ENCODE measurements at regions not wholly inside any gene's neighbourhood (a gene's known extent, or its start where the extent isn't known, plus 50 kb on each side); places are given as distances from the start of the nearest gene placed in this dataset.

GRCh38 chr3:170759511-170760173, 110.4 kb downstream of the RPL22L1 start:
- H3K36me3 ChIP-seq, result no peaks in the 10 kb centered on the region
- intact Hi-C loops (cut with DNase I), result no loop called here
- H3K27ac ChIP-seq (replicated peaks in 1 of 4), result no peak overlapping the region
- no peaks in the 10 kb centered on the region for H3K4me1 ChIP-seq
- no peak for DNase-seq (ENCODE audit: extremely low spot score)
- 81% methylated on average over 5 of the region's 5 CpGs for WGBS
- no peak overlapping the region for H3K4me3 ChIP-seq
- no peak for TF ChIP-seq CTCF (IDR thresholded peaks at IDR 0.05)
- no peak for TF ChIP-seq EP300 (IDR thresholded peaks at IDR 0.05)
- TF ChIP-seq POLR2A (IDR thresholded peaks at IDR 0.05; ENCODE audit: low read depth), result no peak
- TF ChIP-seq POLR2AphosphoS5 (IDR thresholded peaks at IDR 0.05), result no peak
- no peaks in the 10 kb centered on the region for H3K9me3 ChIP-seq
- no peaks in the 10 kb centered on the region for H3K27me3 ChIP-seq

- Histone ChIP-seq H3K27ac (replicated peaks in 1 of 4) (no peak overlapping the region), H3K9me3 (no peaks in the 10 kb centered on the region), H3K4me3 (no peak overlapping the region), H3K4me1 (peaks cover 0 to 4% (median under 1%) of the 10 kb centered on the region in 4 donors), H3K36me3 (no peaks in the 10 kb centered on the region), H3K27me3 (no peaks in the 10 kb centered on the region)
- DNase-seq (ENCODE audit: extremely low spot score), result no peak
- intact Hi-C loops (cut with DNase I), result no loop called here
- WGBS, result 88% methylated on average over 1 of the region's 1 CpG
- TF ChIP-seq EP300 (IDR thresholded peaks at IDR 0.05), result no peak
- no peak for TF ChIP-seq POLR2A (IDR thresholded peaks at IDR 0.05; ENCODE audit: low read depth)
- TF ChIP-seq CTCF (IDR thresholded peaks at IDR 0.05), result no peak
- TF ChIP-seq POLR2AphosphoS5 (IDR thresholded peaks at IDR 0.05), result no peak
Observed at GRCh38 chr3:170757038-170757437, 113.0 kb downstream of the RPL22L1 start.

GRCh38 chr3:170754311-170754693, 115.7 kb downstream of the RPL22L1 start:
- no peak overlapping the region for H3K27ac ChIP-seq (replicated peaks in 1 of 4)
- intact Hi-C loops (cut with DNase I), result no loop called here
- no peaks in the 10 kb centered on the region for H3K36me3 ChIP-seq
- TF ChIP-seq POLR2A (IDR thresholded peaks at IDR 0.05; ENCODE audit: low read depth) (no peak), POLR2AphosphoS5 (IDR thresholded peaks at IDR 0.05) (no peak), CTCF (IDR thresholded peaks at IDR 0.05) (no peak), EP300 (IDR thresholded peaks at IDR 0.05) (no peak)
- H3K27me3 ChIP-seq, result no peaks in the 10 kb centered on the region
- H3K4me1 ChIP-seq, result peaks cover 8 to 11% (median 10%) of the 10 kb centered on the region in 4 donors
- H3K4me3 ChIP-seq, result no peak overlapping the region
- H3K9me3 ChIP-seq, result no peaks in the 10 kb centered on the region
- no peak for DNase-seq (ENCODE audit: extremely low spot score)

- 61% methylated on average over 2 of the region's 2 CpGs for WGBS
- Histone ChIP-seq H3K4me3 (no peak overlapping the region), H3K36me3 (no peaks in the 10 kb centered on the region), H3K27ac (replicated peaks in 1 of 4) (no peak overlapping the region), H3K9me3 (no peaks in the 10 kb centered on the region), H3K4me1 (peaks cover 8 to 11% (median 10%) of the 10 kb centered on the region in 4 donors), H3K27me3 (no peaks in the 10 kb centered on the region)
- DNase-seq (ENCODE audit: extremely low spot score), result no peak
- TF ChIP-seq POLR2AphosphoS5 (IDR thresholded peaks at IDR 0.05), result no peak
- no peak for TF ChIP-seq POLR2A (IDR thresholded peaks at IDR 0.05; ENCODE audit: low read depth)
- no peak for TF ChIP-seq EP300 (IDR thresholded peaks at IDR 0.05)
- TF ChIP-seq CTCF (IDR thresholded peaks at IDR 0.05), result no peak
- intact Hi-C loops (cut with DNase I), result no loop called here
Observed at GRCh38 chr3:170753421-170754310, 116.3 kb downstream of the RPL22L1 start.

All from esophagus muscularis mucosa (tissue), 4 donors.